WTC11 (cell line): ENCODE measurements at regions not wholly inside any gene's neighbourhood (a gene's known extent, or its start where the extent isn't known, plus 50 kb on each side); places are given as distances from the start of the nearest gene placed in this dataset.

ENCODE experiments used
- ATAC-seq: fragments of 200-7000 bp; cut with Tn5 transposase; 2 replicates; pipeline ENCODE4 v1.10.0; 2021; ENCODE audit warnings: mild to moderate bottlenecking, moderate library complexity
- CTCF ChIA-PET: fragments of 300-600 bp; sonication (Branson Sonifier 250); formaldehyde crosslinking; loops from one replicate; lab custom pipeline; 2021; ENCODE audit warnings: antibody characterized with exemption; lab: Charles Lee
- POLR2A ChIA-PET: fragments of 350-600 bp; sonication (Branson Sonifier 250); formaldehyde crosslinking; loops from one replicate; lab custom pipeline; 2021; ENCODE audit warnings: antibody characterized with exemption; lab: Charles Lee
- DNase-seq: peaks from one replicate; pipeline ENCODE4 v3.0.0; 2021; ENCODE audit warnings: low spot score
- H3K27ac Mint-ChIP-seq: 2 replicates; pipeline ENCODE4 v1.8.0; 2021; ENCODE audit warnings: mixed read lengths
- H3K27me3 Mint-ChIP-seq: 2 replicates; pipeline ENCODE4 v1.8.0; 2021; ENCODE audit warnings: low read depth, mild to moderate bottlenecking, moderate library complexity, mixed read lengths
- H3K36me3 Mint-ChIP-seq: 2 replicates; pipeline ENCODE4 v1.8.0; 2021; ENCODE audit warnings: mixed read lengths
- H3K4me1 Mint-ChIP-seq: 2 replicates; pipeline ENCODE4 v1.8.0; 2022; ENCODE audit warnings: mixed read lengths
- H3K4me3 Mint-ChIP-seq: 2 replicates; pipeline ENCODE4 v1.8.0; 2021; ENCODE audit warnings: mild to moderate bottlenecking, moderate library complexity, mixed read lengths
- H3K9me3 Mint-ChIP-seq: 2 replicates; pipeline ENCODE4 v1.8.0; 2021; ENCODE audit warnings: mixed read lengths
- ATF1 ChIP-seq: sonication (generic); formaldehyde crosslinking; IDR thresholded peaks from 2 replicates; pipeline ENCODE4 v1.8.1; 2023; ENCODE audit warnings: mild to moderate bottlenecking, moderate library complexity, missing genetic modification reagents
- ATF2 ChIP-seq: sonication (generic); formaldehyde crosslinking; IDR thresholded peaks from 2 replicates; pipeline ENCODE4 v1.8.1; 2022; ENCODE audit warnings: low read depth, missing genetic modification reagents, borderline replicate concordance
- ATF3 ChIP-seq: sonication (generic); formaldehyde crosslinking; conservative IDR thresholded peaks from 2 replicates; pipeline ENCODE4 v1.8.1; 2022; ENCODE audit warnings: mild to moderate bottlenecking, missing genetic modification reagents
- CBFB ChIP-seq: sonication (generic); formaldehyde crosslinking; IDR thresholded peaks from 2 replicates; pipeline ENCODE4 v1.8.1; 2022; ENCODE audit warnings: mild to moderate bottlenecking, low read depth, missing genetic modification reagents
- CREM ChIP-seq: sonication (generic); formaldehyde crosslinking; IDR thresholded peaks from 2 replicates; pipeline ENCODE4 v1.8.1; 2022; ENCODE audit warnings: mild to moderate bottlenecking, missing genetic modification reagents, moderate library complexity
- E2F1 ChIP-seq: sonication (generic); formaldehyde crosslinking; IDR thresholded peaks from 2 replicates; pipeline ENCODE4 v1.8.0; 2022; ENCODE audit warnings: mild to moderate bottlenecking, missing genetic modification reagents
- E2F5 ChIP-seq: sonication (generic); formaldehyde crosslinking; IDR thresholded peaks from 2 replicates; pipeline ENCODE4 v1.8.1; 2022; ENCODE audit warnings: mild to moderate bottlenecking, moderate library complexity, missing genetic modification reagents
- ELF4 ChIP-seq: sonication (generic); formaldehyde crosslinking; IDR thresholded peaks from 2 replicates; pipeline ENCODE4 v1.8.1; 2022; ENCODE audit warnings: low read depth, mild to moderate bottlenecking, moderate library complexity, missing genetic modification reagents
- ETV6 ChIP-seq: sonication (generic); formaldehyde crosslinking; IDR thresholded peaks from 2 replicates; pipeline ENCODE4 v1.8.1; 2022; ENCODE audit warnings: mild to moderate bottlenecking, missing genetic modification reagents
- FOXJ3 ChIP-seq: sonication (generic); formaldehyde crosslinking; IDR thresholded peaks from 2 replicates; pipeline ENCODE4 v1.9.0; 2021; ENCODE audit warnings: missing genetic modification reagents, mild to moderate bottlenecking, borderline replicate concordance
- FOXP4 ChIP-seq: sonication (generic); formaldehyde crosslinking; IDR thresholded peaks from 2 replicates; pipeline ENCODE4 v1.8.0; 2022; ENCODE audit warnings: mild to moderate bottlenecking, missing genetic modification reagents
- HMGA2 ChIP-seq: fragments of 250-450 bp; sonication (Bioruptor Pico); IDR thresholded peaks from 2 replicates; pipeline ENCODE4 v1.4.0; 2021; ENCODE audit warnings: mild to moderate bottlenecking, moderate library complexity
- IRF1 ChIP-seq: sonication (generic); formaldehyde crosslinking; IDR thresholded peaks from 2 replicates; pipeline ENCODE4 v1.8.0; 2023; ENCODE audit warnings: missing genetic modification reagents
- MXD4 ChIP-seq: fragments of 250-450 bp; sonication (Bioruptor Pico); IDR thresholded peaks from 2 replicates; pipeline ENCODE4 v1.8.0; 2021; ENCODE audit warnings: mild to moderate bottlenecking, moderate library complexity, borderline replicate concordance
- PRRX2 ChIP-seq: fragments of 250-450 bp; sonication (Bioruptor Pico); IDR thresholded peaks from 2 replicates; pipeline ENCODE4 v1.8.0; 2021; ENCODE audit warnings: mild to moderate bottlenecking
- RELA ChIP-seq: sonication (generic); formaldehyde crosslinking; IDR thresholded peaks from 2 replicates; pipeline ENCODE4 v1.8.1; 2022; ENCODE audit warnings: missing genetic modification reagents, mild to moderate bottlenecking, borderline replicate concordance
- TEAD4 ChIP-seq: sonication (generic); formaldehyde crosslinking; IDR thresholded peaks from 2 replicates; pipeline ENCODE4 v1.8.0; 2022; ENCODE audit warnings: mild to moderate bottlenecking, missing genetic modification reagents
- TP53 ChIP-seq: sonication (generic); formaldehyde crosslinking; IDR thresholded peaks from 2 replicates; pipeline ENCODE4 v1.8.1; 2023; ENCODE audit warnings: mild to moderate bottlenecking, missing genetic modification reagents
- ZMAT4 ChIP-seq: fragments of 250-450 bp; sonication (Bioruptor Pico); IDR thresholded peaks from 2 replicates; pipeline ENCODE4 v1.9.0; 2021; ENCODE audit warnings: mild to moderate bottlenecking
- ZNF263 ChIP-seq: sonication (generic); formaldehyde crosslinking; IDR thresholded peaks from 2 replicates; pipeline ENCODE4 v1.8.1; 2022; ENCODE audit warnings: low read depth, mild to moderate bottlenecking, moderate library complexity, missing genetic modification reagents

- no peak for TF ChIP-seq ATF2 (CRISPR knock-in tag)
- no peak for TF ChIP-seq E2F1 (CRISPR knock-in tag)
- TF ChIP-seq MXD4 (CRISPR knock-in tag), result no peak
- no peak for TF ChIP-seq FOXP4 (CRISPR knock-in tag)
Measured at GRCh38 chr12:4217091-4217490, 56.5 kb upstream of the CCND2 start (continued).

- no peak for DNase-seq
- Mint-ChIP-seq H3K27ac (no peak overlapping the region), H3K27me3 (peaks cover 6% of the 10 kb centered on the region; the same call in 1 of the 2 replicates), H3K4me3 (no peak overlapping the region), H3K9me3 (0 out of 2 replicates have a peak, but pooled peaks cover 2% of the 10 kb centered on the region), H3K4me1 (peaks cover 15% of the 10 kb centered on the region), H3K36me3 (no peaks in the 10 kb centered on the region)
- POLR2A ChIA-PET, result no interaction called here
- TF ChIP-seq ATF3 (CRISPR knock-in tag), result no peak
- TF ChIP-seq TP53 (CRISPR knock-in tag), result no peak
- TF ChIP-seq CREM (CRISPR knock-in tag), result no peak
- ATAC-seq, result no peak
- CTCF ChIA-PET, result interaction anchor here (0.6 to 2.3 kb wide), 7 partner anchors 10 to 109 kb away, joined by 3 to 10 read pairs (median 3); no protein-coding TSS in a partner anchor
Measured at GRCh38 chr12:4216187-4216927, 57.2 kb upstream of the CCND2 start.

- Mint-ChIP-seq H3K4me1 (peaks cover 14% of the 10 kb centered on the region), H3K9me3 (0 out of 2 replicates have a peak, but pooled peaks cover 2% of the 10 kb centered on the region), H3K27ac (no peak overlapping the region), H3K4me3 (no peak overlapping the region), H3K27me3 (peaks cover 6% of the 10 kb centered on the region; the same call in 1 of the 2 replicates), H3K36me3 (no peaks in the 10 kb centered on the region)
- POLR2A ChIA-PET, result interaction anchor here (0.7 kb wide), 1 partner anchor 53 kb away, joined by 6 read pairs; no protein-coding TSS in a partner anchor
- DNase-seq (no peak), ATAC-seq (no peak)
- TF ChIP-seq IRF1 (CRISPR knock-in tag) (no peak), FOXJ3 (CRISPR knock-in tag) (no peak), PRRX2 (CRISPR knock-in tag) (no peak), ETV6 (no peak), TEAD4 (CRISPR knock-in tag) (no peak), HMGA2 (CRISPR knock-in tag) (no peak), RELA (no peak), ZNF263 (CRISPR knock-in tag) (no peak), ELF4 (no peak), ZMAT4 (no peak), CBFB (CRISPR knock-in tag) (no peak), ATF1 (CRISPR knock-in tag) (no peak), E2F5 (CRISPR knock-in tag) (no peak)
- CTCF ChIA-PET, result interaction anchor here (0.6 to 2.3 kb wide), 7 partner anchors 10 to 108 kb away, joined by 3 to 10 read pairs (median 3); no protein-coding TSS in a partner anchor
Measured at GRCh38 chr12:4215229-4216186, 58.1 kb upstream of the CCND2 start.
